Left lung (tissue), 4 donors: ENCODE measurements at regions not wholly inside any gene's neighbourhood (a gene's known extent, or its start where the extent isn't known, plus 50 kb on each side); places are given as distances from the start of the nearest gene placed in this dataset.

Source experiments
- ATAC-seq: fragments of 200-7000 bp; cut with Tn5 transposase; one replicate; pipeline ENCODE4 v1.9.1; 2020; ENCODE audit warnings: moderate library complexity
- DNase-seq, 4 donors: peaks; one replicate each; pipeline ENCODE4 v3.0.0-alpha.2; 2013 to 2020
- H3K27ac ChIP-seq, 2 donors: fragments of 200-600 bp; sonication (generic) in 1 of 2; one replicate each; pipeline versions ENCODE4 v1.5.0 to v1.8.0; 2020 to 2021
- H3K27me3 ChIP-seq, 2 donors: fragments of 200-600 bp; sonication (generic) in 1 of 2; one replicate each; pipeline versions ENCODE4 v1.5.0 to v1.8.0; 2020 to 2021
- H3K36me3 ChIP-seq, 2 donors: fragments of 200-600 bp; sonication (generic) in 1 of 2; one replicate each; pipeline versions ENCODE4 v1.5.0 to v1.8.0; 2020 to 2021
- H3K4me1 ChIP-seq, 2 donors: fragments of 200-600 bp; one replicate each; pipeline ENCODE4 v1.8.0; 2021
- H3K4me3 ChIP-seq, 2 donors: fragments of 200-600 bp; sonication (generic) in 1 of 2; one replicate each; pipeline versions ENCODE4 v1.5.0 to v1.8.0; 2020 to 2021; ENCODE audit warnings: mild to moderate bottlenecking in 1 of 2
- H3K9me3 ChIP-seq, 2 donors: fragments of 200-600 bp; sonication (generic) in 1 of 2; one replicate each; pipeline versions ENCODE4 v1.5.0 to v1.8.0; 2020 to 2021
- CTCF ChIP-seq, 2 donors: fragments of 200-600 bp; sonication (generic) in 1 of 2; IDR thresholded peaks; one replicate each; pipeline versions ENCODE4 v1.5.0 to v1.8.0; 2021; ENCODE audit warnings: antibody characterized with exemption in 2 of 2
- intact Hi-C, 2 donors: fragments of 100-400 bp; cut with DNase I; formaldehyde crosslinking; loops; one replicate each; pipeline versions ENCODE4 v1.11.2 to v1.14.2; 2022
- donor health status: DM: no; HTN: yes; CAD: no.
- donor health status: DM: no; HTN: no; CAD: no.

GRCh38 chr13:47413526-47413925 is 516.7 kb upstream of the HTR2A start:
- no peaks in the 10 kb centered on the region for H3K36me3 ChIP-seq
- no peak for ATAC-seq
- H3K4me1 ChIP-seq: no peaks in the 10 kb centered on the region
- intact Hi-C loops: no loop called here
- H3K9me3 ChIP-seq: no peaks in the 10 kb centered on the region
- no peak overlapping the region for H3K4me3 ChIP-seq
- H3K27ac ChIP-seq: no peak overlapping the region
- DNase-seq: no peak
- no peak for TF ChIP-seq CTCF (IDR thresholded peaks at IDR 0.05)
- no peaks in the 10 kb centered on the region for H3K27me3 ChIP-seq

GRCh38 chr13:47413112-47413511 is 516.3 kb upstream of the HTR2A start:
- H3K9me3 ChIP-seq: no peaks in the 10 kb centered on the region
- H3K27me3 ChIP-seq: no peaks in the 10 kb centered on the region
- intact Hi-C loops: no loop called here
- H3K27ac ChIP-seq: no peak overlapping the region
- no peak for ATAC-seq
- H3K4me1 ChIP-seq: no peaks in the 10 kb centered on the region
- no peak for DNase-seq
- H3K36me3 ChIP-seq: no peaks in the 10 kb centered on the region
- TF ChIP-seq CTCF (IDR thresholded peaks at IDR 0.05): no peak
- no peak overlapping the region for H3K4me3 ChIP-seq

GRCh38 chr13:47409778-47410177 is 512.9 kb upstream of the HTR2A start:
- no peaks in the 10 kb centered on the region for H3K9me3 ChIP-seq
- DNase-seq (no peak), ATAC-seq (no peak)
- intact Hi-C loops: no loop called here
- H3K4me1 ChIP-seq: no peaks in the 10 kb centered on the region
- H3K36me3 ChIP-seq: no peaks in the 10 kb centered on the region
- no peak for TF ChIP-seq CTCF (IDR thresholded peaks at IDR 0.05)
- no peak overlapping the region for H3K27ac ChIP-seq
- no peak overlapping the region for H3K4me3 ChIP-seq
- H3K27me3 ChIP-seq: no peaks in the 10 kb centered on the region

- ATAC-seq: no peak
Measured at GRCh38 chr13:47408546-47409319, 511.9 kb upstream of the HTR2A start.

GRCh38 chr13:47407808-47408207 is 511.0 kb upstream of the HTR2A start:
- intact Hi-C loops: no loop called here
- no peaks in the 10 kb centered on the region for H3K27me3 ChIP-seq
- no peaks in the 10 kb centered on the region for H3K4me1 ChIP-seq
- no peak for TF ChIP-seq CTCF (IDR thresholded peaks at IDR 0.05)
- DNase-seq: no peak
- no peaks in the 10 kb centered on the region for H3K9me3 ChIP-seq
- no peak overlapping the region for H3K4me3 ChIP-seq
- H3K27ac ChIP-seq: no peak overlapping the region
- no peak for ATAC-seq
- no peaks in the 10 kb centered on the region for H3K36me3 ChIP-seq

More at GRCh38 chr13:47408546-47409319, 511.9 kb upstream of the HTR2A start:
- H3K9me3 ChIP-seq: no peaks in the 10 kb centered on the region
- no peak overlapping the region for H3K27ac ChIP-seq
- H3K4me3 ChIP-seq: no peak overlapping the region
- DNase-seq: no peak
- H3K27me3 ChIP-seq: no peaks in the 10 kb centered on the region
- no peaks in the 10 kb centered on the region for H3K4me1 ChIP-seq
- intact Hi-C loops: no loop called here
- TF ChIP-seq CTCF (IDR thresholded peaks at IDR 0.05): no peak
- no peaks in the 10 kb centered on the region for H3K36me3 ChIP-seq
